HepG2 (cell line): ENCODE measurements at regions not wholly inside any gene's neighbourhood (a gene's known extent, or its start where the extent isn't known, plus 50 kb on each side); places are given as distances from the start of the nearest gene placed in this dataset.
A peak's percentile ranks its signal among the peaks of the same experiment; 100 is the strongest.

Source experiments
- ATAC-seq: fragments of 200-7000 bp; cut with Tn5 transposase; 3 replicates; pipeline ENCODE4 v1.9.1; 2020; ENCODE audit warnings: mild to moderate bottlenecking, moderate library complexity
- BruUV-seq: library from RNA; stranded (reverse); fragments of 400-500 nt; replicated peaks from 2 replicates; lab custom pipeline; 2021; lab: Mats Ljungman, UMichigan
- CTCF ChIA-PET: fragments of 300-600 bp; formaldehyde crosslinking; extraction: SDS; loops from one replicate; lab custom pipeline; 2021; ENCODE audit warnings: low total read pairs, inconsistent platforms, low intra/inter-chr PET ratio; lab: Yijun Ruan, JAX
- POLR2A ChIA-PET: fragments of 350-600 bp; sonication (Branson Sonifier 250); formaldehyde crosslinking; loops from one replicate; lab custom pipeline; 2020; ENCODE audit warnings: antibody characterized with exemption, inconsistent platforms; lab: Yijun Ruan, JAX
- DNase-seq: peaks from one replicate; pipeline ENCODE4 v3.0.0-alpha.2; 2015; ENCODE audit warnings: low spot score
- FAIRE-seq: peaks from 3 replicates; lab custom pipeline; 2011; peaks lifted over from hg19 to GRCh38; lab: Jason Lieb, UNC
- H2AFZ ChIP-seq: one replicate; pipeline ENCODE4 v1.6.1; 2011; ENCODE audit warnings: low read length, inconsistent platforms
- H3K27ac ChIP-seq: fragments of 300-600 bp; 3 replicates; pipeline ENCODE4 v1.8.0; 2011; ENCODE audit warnings: mixed run types, mild to moderate bottlenecking, mixed read lengths, low read length, inconsistent platforms; ENCODE audit not compliant: insufficient read depth; ENCODE audit errors: extremely low read length
- H3K27me3 ChIP-seq, 2 experiments: fragments of 200-600 bp in 1 of 2; 2 replicates in 1 of 2; 3 replicates in 1 of 2; pipeline versions ENCODE4 v1.6.0 to v1.8.0; 2011; ENCODE audit warnings: low read length in 2 of 2, mild to moderate bottlenecking in 2 of 2, moderate library complexity in 2 of 2, inconsistent platforms in 1 of 2; ENCODE audit not compliant: insufficient read depth in 2 of 2, control insufficient read depth in 1 of 2
- H3K36me3 ChIP-seq, 2 experiments: fragments of 200-600 bp in 1 of 2; replicated peaks in 1 of 2; 2 replicates in 1 of 2; 3 replicates in 1 of 2; pipeline versions ENCODE4 v1.5.1 to v1.8.0; 2011; ENCODE audit warnings: low read length in 2 of 2, inconsistent platforms in 1 of 2; ENCODE audit not compliant: insufficient read depth in 2 of 2, control insufficient read depth in 1 of 2
- H3K4me1 ChIP-seq: 2 replicates; pipeline ENCODE4 v1.5.1; 2012; ENCODE audit warnings: low read length, inconsistent platforms; ENCODE audit not compliant: insufficient read depth
- H3K4me2 ChIP-seq: 2 replicates; pipeline ENCODE4 v1.6.0; 2011; ENCODE audit warnings: low read depth, low read length, inconsistent platforms
- H3K4me3 ChIP-seq, 3 experiments: fragments of 200-600 bp in 1 of 3; sonication (generic), shearing (Covaris generic) in 1 of 3; replicated peaks in 1 of 3; 2 replicates each; pipeline ENCODE4 v1.5.1; 2011 to 2016; ENCODE audit warnings: low read length in 3 of 3, inconsistent platforms in 2 of 3, low read depth in 2 of 3, mild to moderate bottlenecking in 2 of 3, control low read depth in 1 of 3, mixed read lengths in 1 of 3; ENCODE audit not compliant: insufficient read depth in 1 of 3
- H3K79me2 ChIP-seq: one replicate; pipeline ENCODE4 v1.6.1; 2011; ENCODE audit warnings: low read length, inconsistent platforms; ENCODE audit not compliant: insufficient read depth
- H3K9ac ChIP-seq: 2 replicates; pipeline ENCODE4 v1.6.0; 2011; ENCODE audit warnings: mild to moderate bottlenecking, low read depth, low read length, inconsistent platforms; ENCODE audit not compliant: insufficient read depth
- H3K9me3 ChIP-seq: 2 replicates; pipeline ENCODE4 v1.5.1; 2012; ENCODE audit warnings: mild to moderate bottlenecking, low read length
- H4K20me1 ChIP-seq: 2 replicates; pipeline ENCODE4 v1.6.0; 2011; ENCODE audit warnings: inconsistent platforms, mild to moderate bottlenecking, low read length, moderate library complexity; ENCODE audit not compliant: insufficient read depth
- CREB1 ChIP-seq, 2 experiments: fragments of 450-650 bp in 1 of 2; IDR thresholded peaks; 2 replicates each; pipeline ENCODE4 v1.6.1; 2016 to 2017; ENCODE audit warnings: control low read depth in 1 of 2, mild to moderate bottlenecking in 1 of 2, missing compliant biosample characterization in 1 of 2, missing genetic modification characterization in 1 of 2
- HIVEP1 ChIP-seq: sonication (generic); formaldehyde crosslinking; IDR thresholded peaks from 2 replicates; pipeline ENCODE4 v1.4.0; 2020; ENCODE audit warnings: mild to moderate bottlenecking, missing genetic modification reagents
- KDM2A ChIP-seq: sonication (generic); formaldehyde crosslinking; IDR thresholded peaks from 2 replicates; pipeline ENCODE4 v1.4.0; 2020; ENCODE audit warnings: low read depth, missing genetic modification reagents, borderline replicate concordance
- KLF9 ChIP-seq: IDR thresholded peaks from 2 replicates; pipeline ENCODE4 v1.6.1; 2016; ENCODE audit warnings: low read depth
- NFE2 ChIP-seq: sonication (generic); formaldehyde crosslinking; IDR thresholded peaks from 2 replicates; pipeline ENCODE4 v1.4.0; 2020; ENCODE audit warnings: missing genetic modification reagents
- PAX8 ChIP-seq: sonication (generic); formaldehyde crosslinking; IDR thresholded peaks from 2 replicates; pipeline ENCODE4 v1.8.0; 2022; ENCODE audit warnings: mild to moderate bottlenecking, missing genetic modification reagents, borderline replicate concordance
- TOPORS ChIP-seq: sonication (generic); formaldehyde crosslinking; IDR thresholded peaks from 2 replicates; pipeline ENCODE4 v1.8.0; 2023; ENCODE audit warnings: mild to moderate bottlenecking, missing genetic modification reagents
- ZNF10 ChIP-seq: sonication (generic); formaldehyde crosslinking; IDR thresholded peaks from 2 replicates; pipeline ENCODE4 v1.4.0; 2020; ENCODE audit warnings: mild to moderate bottlenecking, low read depth, missing genetic modification reagents, borderline replicate concordance
- ZNF343 ChIP-seq: sonication (generic); formaldehyde crosslinking; IDR thresholded peaks from 2 replicates; pipeline ENCODE4 v1.4.0; 2020; ENCODE audit warnings: mild to moderate bottlenecking, missing genetic modification reagents
- WGBS: methylation state at CpG from one replicate; pipeline ENCODE4 v1.1.6; 2017; ENCODE audit warnings: low lambda C conversion rate; 5-methylcytosine and 5-hydroxymethylcytosine counted together
- in situ Hi-C: cut with HindIII; loops from 2 replicates; pipeline ENCODE4 v1.10.0; 2017; ENCODE audit warnings: low pct_unique_long_range_greater_than_20kb; ENCODE audit not compliant: extremely low pct_ligation_motif_present
- intact Hi-C: fragments of 100-400 bp; cut with micrococcal nuclease; formaldehyde crosslinking; loops from one replicate; pipeline ENCODE4 v1.10.0; 2022; ENCODE audit not compliant: unreplicated experiment
- TF ChIP-seq, protein P1 (sequence below): sonication (generic); formaldehyde crosslinking; IDR thresholded peaks from 2 replicates; pipeline ENCODE4 v1.4.0; 2020; ENCODE audit warnings: missing genetic modification reagents
- TF ChIP-seq, protein P2 (sequence below): sonication (generic); formaldehyde crosslinking; IDR thresholded peaks from 2 replicates; pipeline ENCODE4 v1.4.0; 2020; ENCODE audit warnings: missing genetic modification reagents
- TF ChIP-seq, protein P3 (sequence below): sonication (generic); formaldehyde crosslinking; IDR thresholded peaks from 2 replicates; pipeline ENCODE4 v1.5.0; 2020; ENCODE audit warnings: mild to moderate bottlenecking, missing genetic modification reagents, moderate library complexity
- TF ChIP-seq, protein P4 (sequence below): sonication (generic); formaldehyde crosslinking; IDR thresholded peaks from 2 replicates; pipeline ENCODE4 v1.4.0; 2020; ENCODE audit warnings: mild to moderate bottlenecking, missing genetic modification reagents, borderline replicate concordance

DNA sequence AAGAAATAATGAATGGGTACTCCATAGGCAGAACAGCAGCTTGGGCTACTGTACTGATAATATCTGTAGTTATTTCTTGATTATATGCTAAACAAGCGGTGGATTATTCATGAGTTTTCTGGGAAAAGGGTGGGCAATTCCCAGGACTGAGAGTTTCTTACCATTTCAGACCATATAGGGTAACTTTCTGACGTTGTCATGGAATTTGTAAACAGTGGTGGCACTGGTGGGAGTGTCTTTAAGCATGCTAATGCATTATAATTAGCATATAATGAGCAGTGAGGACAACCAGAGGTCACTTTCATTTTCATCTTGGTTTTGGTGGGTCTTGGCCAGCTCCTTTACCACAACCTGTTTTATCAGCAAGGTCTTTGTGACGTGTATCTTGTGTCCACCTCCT is 399.7 kb downstream of the CDC14C start:
- no peaks in the 10 kb centered on the region for H3K79me2 ChIP-seq
- in situ Hi-C loops = no loop called here
- intact Hi-C loops = loop anchor here (5.0 kb wide), 1 partner anchor 322 kb away; no protein-coding TSS in a partner anchor
- TF ChIP-seq, protein P1, sequence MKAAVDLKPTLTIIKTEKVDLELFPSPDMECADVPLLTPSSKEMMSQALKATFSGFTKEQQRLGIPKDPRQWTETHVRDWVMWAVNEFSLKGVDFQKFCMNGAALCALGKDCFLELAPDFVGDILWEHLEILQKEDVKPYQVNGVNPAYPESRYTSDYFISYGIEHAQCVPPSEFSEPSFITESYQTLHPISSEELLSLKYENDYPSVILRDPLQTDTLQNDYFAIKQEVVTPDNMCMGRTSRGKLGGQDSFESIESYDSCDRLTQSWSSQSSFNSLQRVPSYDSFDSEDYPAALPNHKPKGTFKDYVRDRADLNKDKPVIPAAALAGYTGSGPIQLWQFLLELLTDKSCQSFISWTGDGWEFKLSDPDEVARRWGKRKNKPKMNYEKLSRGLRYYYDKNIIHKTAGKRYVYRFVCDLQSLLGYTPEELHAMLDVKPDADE = no peak
- TF ChIP-seq CREB1 (IDR thresholded peaks at IDR 0.05) (peak; percentile 16; the same call in 1 of the 2 replicates), CREB1 (CRISPR knock-in tag; IDR thresholded peaks at IDR 0.05) (no peak), KDM2A (CRISPR knock-in tag) (no peak)
- TF ChIP-seq, protein P2, sequence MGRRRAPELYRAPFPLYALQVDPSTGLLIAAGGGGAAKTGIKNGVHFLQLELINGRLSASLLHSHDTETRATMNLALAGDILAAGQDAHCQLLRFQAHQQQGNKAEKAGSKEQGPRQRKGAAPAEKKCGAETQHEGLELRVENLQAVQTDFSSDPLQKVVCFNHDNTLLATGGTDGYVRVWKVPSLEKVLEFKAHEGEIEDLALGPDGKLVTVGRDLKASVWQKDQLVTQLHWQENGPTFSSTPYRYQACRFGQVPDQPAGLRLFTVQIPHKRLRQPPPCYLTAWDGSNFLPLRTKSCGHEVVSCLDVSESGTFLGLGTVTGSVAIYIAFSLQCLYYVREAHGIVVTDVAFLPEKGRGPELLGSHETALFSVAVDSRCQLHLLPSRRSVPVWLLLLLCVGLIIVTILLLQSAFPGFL (CRISPR knock-in tag) = no peak
- TF ChIP-seq, all 625 proteins: peak for 1
- BruUV-seq = no TSS peak
- ChIA-PET POLR2A (no interaction called here), CTCF (no interaction called here)
- Histone ChIP-seq H3K9me3 (no peaks in the 10 kb centered on the region), H3K27ac (no peak overlapping the region), H2AFZ (no peak overlapping the region), H3K4me3 (no peak overlapping the region), H3K9ac (no peak overlapping the region), H3K36me3 (no peaks in the 10 kb centered on the region), H3K4me2 (no peak overlapping the region), H3K4me1 (no peaks in the 10 kb centered on the region), H4K20me1 (no peaks in the 10 kb centered on the region), H3K27me3 (no peaks in the 10 kb centered on the region)
- FAIRE-seq (no peak), DNase-seq (no peak), ATAC-seq (no peak)
- 2% methylated on average over 3 of the region's 3 CpGs for WGBS

DNA sequence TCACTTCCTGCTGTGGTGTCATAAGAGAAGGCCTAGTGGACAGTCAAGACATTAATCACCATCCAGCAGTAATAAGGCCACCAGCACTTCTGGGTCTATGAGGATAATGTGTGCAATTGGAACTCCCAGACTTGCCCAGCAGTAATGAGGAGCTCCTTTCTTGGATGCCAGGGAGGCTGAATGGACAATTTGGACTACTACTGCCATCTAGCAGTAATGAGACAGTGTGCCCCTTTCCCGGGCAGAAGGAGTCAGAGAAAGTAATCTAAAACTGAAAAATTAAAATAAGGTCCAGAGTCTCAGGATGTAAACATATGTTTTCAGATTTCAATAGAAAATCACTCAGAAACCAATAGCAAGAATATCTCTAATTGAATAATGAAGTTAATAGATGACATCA is 400.4 kb downstream of the CDC14C start:
- ChIA-PET CTCF (no interaction called here), POLR2A (no interaction called here)
- no peak overlapping the region for H3K9ac ChIP-seq
- intact Hi-C loops (loop anchor here (5.0 kb wide), 1 partner anchor 322 kb away; no protein-coding TSS in a partner anchor), in situ Hi-C loops (no loop called here)
- H3K4me2 ChIP-seq = no peak overlapping the region
- TF ChIP-seq TOPORS (CRISPR knock-in tag) = no peak
- no peak for TF ChIP-seq PAX8
- no peak for TF ChIP-seq ZNF343 (CRISPR knock-in tag)
- no peak for TF ChIP-seq NFE2
- TF ChIP-seq, protein P3, sequence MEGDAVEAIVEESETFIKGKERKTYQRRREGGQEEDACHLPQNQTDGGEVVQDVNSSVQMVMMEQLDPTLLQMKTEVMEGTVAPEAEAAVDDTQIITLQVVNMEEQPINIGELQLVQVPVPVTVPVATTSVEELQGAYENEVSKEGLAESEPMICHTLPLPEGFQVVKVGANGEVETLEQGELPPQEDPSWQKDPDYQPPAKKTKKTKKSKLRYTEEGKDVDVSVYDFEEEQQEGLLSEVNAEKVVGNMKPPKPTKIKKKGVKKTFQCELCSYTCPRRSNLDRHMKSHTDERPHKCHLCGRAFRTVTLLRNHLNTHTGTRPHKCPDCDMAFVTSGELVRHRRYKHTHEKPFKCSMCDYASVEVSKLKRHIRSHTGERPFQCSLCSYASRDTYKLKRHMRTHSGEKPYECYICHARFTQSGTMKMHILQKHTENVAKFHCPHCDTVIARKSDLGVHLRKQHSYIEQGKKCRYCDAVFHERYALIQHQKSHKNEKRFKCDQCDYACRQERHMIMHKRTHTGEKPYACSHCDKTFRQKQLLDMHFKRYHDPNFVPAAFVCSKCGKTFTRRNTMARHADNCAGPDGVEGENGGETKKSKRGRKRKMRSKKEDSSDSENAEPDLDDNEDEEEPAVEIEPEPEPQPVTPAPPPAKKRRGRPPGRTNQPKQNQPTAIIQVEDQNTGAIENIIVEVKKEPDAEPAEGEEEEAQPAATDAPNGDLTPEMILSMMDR (CRISPR knock-in tag) = 0 out of 2 replicates have a peak, but pooled peaks have one; percentile 11
- no peak for TF ChIP-seq KLF9 (CRISPR knock-in tag)
- TF ChIP-seq HIVEP1 = no peak
- no peak for TF ChIP-seq ZNF10 (CRISPR knock-in tag)
- TF ChIP-seq, protein P4, sequence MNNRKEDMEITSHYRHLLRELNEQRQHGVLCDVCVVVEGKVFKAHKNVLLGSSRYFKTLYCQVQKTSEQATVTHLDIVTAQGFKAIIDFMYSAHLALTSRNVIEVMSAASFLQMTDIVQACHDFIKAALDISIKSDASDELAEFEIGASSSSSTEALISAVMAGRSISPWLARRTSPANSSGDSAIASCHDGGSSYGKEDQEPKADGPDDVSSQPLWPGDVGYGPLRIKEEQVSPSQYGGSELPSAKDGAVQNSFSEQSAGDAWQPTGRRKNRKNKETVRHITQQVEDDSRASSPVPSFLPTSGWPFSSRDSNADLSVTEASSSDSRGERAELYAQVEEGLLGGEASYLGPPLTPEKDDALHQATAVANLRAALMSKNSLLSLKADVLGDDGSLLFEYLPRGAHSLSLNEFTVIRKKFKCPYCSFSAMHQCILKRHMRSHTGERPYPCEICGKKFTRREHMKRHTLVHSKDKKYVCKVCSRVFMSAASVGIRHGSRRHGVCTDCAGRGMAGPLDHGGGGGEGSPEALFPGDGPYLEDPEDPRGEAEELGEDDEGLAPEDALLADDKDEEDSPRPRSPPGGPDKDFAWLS (CRISPR knock-in tag) = no peak
- whole genome bisulfite sequencing = 0% methylated on average over 1 of the region's 1 CpG
- H4K20me1 ChIP-seq = no peaks in the 10 kb centered on the region
- no peaks in the 10 kb centered on the region for H3K27me3 ChIP-seq
- H3K4me3 ChIP-seq = no peak overlapping the region
- no peaks in the 10 kb centered on the region for H3K4me1 ChIP-seq
- no peak for DNase-seq
- FAIRE-seq = no peak
- no peak overlapping the region for H3K27ac ChIP-seq
- BruUV-seq = no TSS peak
- H3K36me3 ChIP-seq = no peaks in the 10 kb centered on the region
- H3K9me3 ChIP-seq = no peaks in the 10 kb centered on the region
- H3K79me2 ChIP-seq = no peaks in the 10 kb centered on the region
- no peak overlapping the region for H2AFZ ChIP-seq
- ATAC-seq = no peak
